ENCODE measurements at regions not wholly inside any gene's neighbourhood (a gene's known extent, or its start where the extent isn't known, plus 50 kb on each side); places are given as distances from the start of the nearest gene placed in this dataset.

DNA sequence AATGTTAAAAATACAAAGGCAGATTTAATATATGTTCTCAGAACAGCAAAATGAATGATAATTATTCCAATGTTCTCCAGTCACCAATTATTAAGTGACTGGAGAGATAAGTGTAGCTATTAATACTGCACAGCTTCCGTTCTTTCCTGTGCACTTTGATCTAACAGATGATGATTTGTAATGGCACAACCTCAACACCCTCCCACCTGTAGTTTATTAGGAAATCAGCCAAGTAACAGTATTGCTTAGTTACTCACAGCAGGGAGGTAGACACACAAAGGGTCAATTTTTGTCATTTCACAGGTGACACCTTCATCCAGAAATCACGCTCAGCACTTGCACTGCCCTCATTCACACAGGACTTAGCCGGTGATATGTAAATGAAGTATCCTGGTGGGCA, 688.1 kb downstream of the EPHA3 start:
- TF ChIP-seq, protein P1, sequence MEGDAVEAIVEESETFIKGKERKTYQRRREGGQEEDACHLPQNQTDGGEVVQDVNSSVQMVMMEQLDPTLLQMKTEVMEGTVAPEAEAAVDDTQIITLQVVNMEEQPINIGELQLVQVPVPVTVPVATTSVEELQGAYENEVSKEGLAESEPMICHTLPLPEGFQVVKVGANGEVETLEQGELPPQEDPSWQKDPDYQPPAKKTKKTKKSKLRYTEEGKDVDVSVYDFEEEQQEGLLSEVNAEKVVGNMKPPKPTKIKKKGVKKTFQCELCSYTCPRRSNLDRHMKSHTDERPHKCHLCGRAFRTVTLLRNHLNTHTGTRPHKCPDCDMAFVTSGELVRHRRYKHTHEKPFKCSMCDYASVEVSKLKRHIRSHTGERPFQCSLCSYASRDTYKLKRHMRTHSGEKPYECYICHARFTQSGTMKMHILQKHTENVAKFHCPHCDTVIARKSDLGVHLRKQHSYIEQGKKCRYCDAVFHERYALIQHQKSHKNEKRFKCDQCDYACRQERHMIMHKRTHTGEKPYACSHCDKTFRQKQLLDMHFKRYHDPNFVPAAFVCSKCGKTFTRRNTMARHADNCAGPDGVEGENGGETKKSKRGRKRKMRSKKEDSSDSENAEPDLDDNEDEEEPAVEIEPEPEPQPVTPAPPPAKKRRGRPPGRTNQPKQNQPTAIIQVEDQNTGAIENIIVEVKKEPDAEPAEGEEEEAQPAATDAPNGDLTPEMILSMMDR (IDR thresholded peaks at IDR 0.05): no peak
- TF ChIP-seq POLR2A (IDR thresholded peaks at IDR 0.05): no peak
